ENCODE measurements at regions not wholly inside any gene's neighbourhood (a gene's known extent, or its start where the extent isn't known, plus 50 kb on each side); places are given as distances from the start of the nearest gene placed in this dataset.

DNA sequence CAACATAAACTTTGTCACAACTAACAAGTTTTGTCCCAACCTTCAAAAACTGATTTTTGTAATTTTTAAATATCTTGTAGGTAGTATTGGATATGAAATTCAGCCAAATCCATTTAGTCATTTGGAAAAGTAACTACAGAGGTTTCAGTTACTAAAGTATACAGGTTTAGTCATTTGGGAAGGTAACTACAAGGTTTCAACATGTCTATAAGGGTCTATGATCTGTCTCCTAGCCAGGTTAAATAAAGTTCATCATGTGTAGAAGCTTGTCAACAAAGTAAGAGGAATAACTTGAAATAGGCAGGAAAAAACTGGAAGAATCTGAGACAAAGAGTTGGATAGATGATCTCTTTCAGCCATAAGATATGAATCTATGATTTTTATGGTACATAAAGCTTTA is 229.8 kb downstream of the COL12A1 start:
- Histone ChIP-seq H3K79me2 (replicated peaks; ENCODE audit: insufficient read depth, low read length) (no peaks in the 10 kb centered on the region), H4K20me1 (ENCODE audit: insufficient read depth) (no peaks in the 10 kb centered on the region), H2AFZ (ENCODE audit: low read depth, low read length) (no peak overlapping the region), H3K9ac (ENCODE audit: low read length) (no peak overlapping the region), H3K9me3 (ENCODE audit: low read length) (no peaks in the 10 kb centered on the region), H3K4me2 (ENCODE audit: low read length) (no peak overlapping the region), H3K9me2 (ENCODE audit: insufficient read depth, low read length) (no peaks in the 10 kb centered on the region), H3K27ac (ENCODE audit: low read length) (no peak overlapping the region), H3K36me3 (ENCODE audit: insufficient read depth, low read length) (no peaks in the 10 kb centered on the region), H3K4me3 (ENCODE audit: low read length) (no peak overlapping the region), H3K27me3 (ENCODE audit: insufficient read depth, low read depth, low read length) (no peaks in the 10 kb centered on the region), H3F3A (ENCODE audit: insufficient read depth, low read length, poor library complexity, severe bottlenecking) (no peaks in the 10 kb centered on the region)
- TF ChIP-seq POLR2AphosphoS5 (IDR thresholded peaks at IDR 0.05) (no peak), CTCF (IDR thresholded peaks at IDR 0.05; ENCODE audit: poor library complexity, severe bottlenecking) (no peak), EP300 (conservative IDR thresholded peaks at IDR 0.05; ENCODE audit: poor library complexity, severe bottlenecking) (no peak), SMC3 (conservative IDR thresholded peaks at IDR 0.05; ENCODE audit: poor library complexity) (no peak), RAD21 (conservative IDR thresholded peaks at IDR 0.05) (no peak), EZH2 (IDR thresholded peaks at IDR 0.05; ENCODE audit: borderline replicate concordance, insufficient read depth, low read length, poor library complexity, severe bottlenecking) (no peak), TAF1 (IDR thresholded peaks at IDR 0.05; ENCODE audit: low read depth) (no peak), MXI1 (conservative IDR thresholded peaks at IDR 0.05; ENCODE audit: poor library complexity, severe bottlenecking) (no peak)
- TF ChIP-seq, protein P1, sequence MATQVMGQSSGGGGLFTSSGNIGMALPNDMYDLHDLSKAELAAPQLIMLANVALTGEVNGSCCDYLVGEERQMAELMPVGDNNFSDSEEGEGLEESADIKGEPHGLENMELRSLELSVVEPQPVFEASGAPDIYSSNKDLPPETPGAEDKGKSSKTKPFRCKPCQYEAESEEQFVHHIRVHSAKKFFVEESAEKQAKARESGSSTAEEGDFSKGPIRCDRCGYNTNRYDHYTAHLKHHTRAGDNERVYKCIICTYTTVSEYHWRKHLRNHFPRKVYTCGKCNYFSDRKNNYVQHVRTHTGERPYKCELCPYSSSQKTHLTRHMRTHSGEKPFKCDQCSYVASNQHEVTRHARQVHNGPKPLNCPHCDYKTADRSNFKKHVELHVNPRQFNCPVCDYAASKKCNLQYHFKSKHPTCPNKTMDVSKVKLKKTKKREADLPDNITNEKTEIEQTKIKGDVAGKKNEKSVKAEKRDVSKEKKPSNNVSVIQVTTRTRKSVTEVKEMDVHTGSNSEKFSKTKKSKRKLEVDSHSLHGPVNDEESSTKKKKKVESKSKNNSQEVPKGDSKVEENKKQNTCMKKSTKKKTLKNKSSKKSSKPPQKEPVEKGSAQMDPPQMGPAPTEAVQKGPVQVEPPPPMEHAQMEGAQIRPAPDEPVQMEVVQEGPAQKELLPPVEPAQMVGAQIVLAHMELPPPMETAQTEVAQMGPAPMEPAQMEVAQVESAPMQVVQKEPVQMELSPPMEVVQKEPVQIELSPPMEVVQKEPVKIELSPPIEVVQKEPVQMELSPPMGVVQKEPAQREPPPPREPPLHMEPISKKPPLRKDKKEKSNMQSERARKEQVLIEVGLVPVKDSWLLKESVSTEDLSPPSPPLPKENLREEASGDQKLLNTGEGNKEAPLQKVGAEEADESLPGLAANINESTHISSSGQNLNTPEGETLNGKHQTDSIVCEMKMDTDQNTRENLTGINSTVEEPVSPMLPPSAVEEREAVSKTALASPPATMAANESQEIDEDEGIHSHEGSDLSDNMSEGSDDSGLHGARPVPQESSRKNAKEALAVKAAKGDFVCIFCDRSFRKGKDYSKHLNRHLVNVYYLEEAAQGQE (IDR thresholded peaks at IDR 0.05; ENCODE audit: borderline replicate concordance): no peak

DNA sequence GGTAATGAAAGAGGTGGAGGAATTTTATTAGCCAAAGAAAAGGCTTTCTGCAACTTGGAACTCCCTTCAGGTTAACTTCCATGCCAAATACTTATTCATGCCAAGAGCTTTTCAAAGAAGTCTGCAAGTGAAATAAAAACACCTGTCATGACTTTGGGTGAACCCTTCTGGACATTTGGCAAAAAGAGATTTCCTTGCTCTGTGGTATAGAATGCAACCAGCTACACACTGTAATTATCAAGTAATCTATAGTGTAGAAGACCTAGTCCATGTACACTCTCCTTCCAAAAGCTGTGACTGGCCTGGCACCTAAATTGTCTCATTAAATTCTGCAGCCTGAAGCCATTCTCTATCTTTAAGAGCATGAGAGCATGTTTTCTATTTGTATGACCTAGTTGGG is 232.3 kb downstream of the COL12A1 start:
- Histone ChIP-seq H3K27ac (ENCODE audit: low read length) (no peak overlapping the region), H3K9me3 (ENCODE audit: low read length) (no peaks in the 10 kb centered on the region), H2AFZ (ENCODE audit: low read depth, low read length) (no peak overlapping the region), H3K4me3 (ENCODE audit: low read length) (no peak overlapping the region), H3K79me2 (replicated peaks; ENCODE audit: insufficient read depth, low read length) (no peaks in the 10 kb centered on the region), H4K20me1 (ENCODE audit: insufficient read depth) (no peaks in the 10 kb centered on the region), H3K9me2 (ENCODE audit: insufficient read depth, low read length) (no peaks in the 10 kb centered on the region), H3K4me2 (ENCODE audit: low read length) (no peak overlapping the region), H3K9ac (ENCODE audit: low read length) (no peak overlapping the region), H3F3A (ENCODE audit: insufficient read depth, low read length, poor library complexity, severe bottlenecking) (no peaks in the 10 kb centered on the region), H3K27me3 (ENCODE audit: insufficient read depth, low read depth, low read length) (no peaks in the 10 kb centered on the region), H3K36me3 (ENCODE audit: insufficient read depth, low read length) (no peaks in the 10 kb centered on the region)
- no peak for TF ChIP-seq SMC3 (conservative IDR thresholded peaks at IDR 0.05; ENCODE audit: poor library complexity)
- TF ChIP-seq RAD21 (conservative IDR thresholded peaks at IDR 0.05): no peak
- TF ChIP-seq MXI1 (conservative IDR thresholded peaks at IDR 0.05; ENCODE audit: poor library complexity, severe bottlenecking): no peak
- TF ChIP-seq TAF1 (IDR thresholded peaks at IDR 0.05; ENCODE audit: low read depth): no peak
- no peak for TF ChIP-seq EZH2 (IDR thresholded peaks at IDR 0.05; ENCODE audit: borderline replicate concordance, insufficient read depth, low read length, poor library complexity, severe bottlenecking)
- TF ChIP-seq CTCF (IDR thresholded peaks at IDR 0.05; ENCODE audit: poor library complexity, severe bottlenecking): no peak
- no peak for TF ChIP-seq POLR2AphosphoS5 (IDR thresholded peaks at IDR 0.05)
- TF ChIP-seq, protein P1 (IDR thresholded peaks at IDR 0.05; ENCODE audit: borderline replicate concordance): no peak
- TF ChIP-seq EP300 (conservative IDR thresholded peaks at IDR 0.05; ENCODE audit: poor library complexity, severe bottlenecking): no peak

Measured in neural cell (in vitro differentiated cells).